Neural progenitor cell (in vitro differentiated cells): ENCODE measurements at regions not wholly inside any gene's neighbourhood (a gene's known extent, or its start where the extent isn't known, plus 50 kb on each side); places are given as distances from the start of the nearest gene placed in this dataset.
A peak's percentile ranks its signal among the peaks of the same experiment; 100 is the strongest.

Experiments used
- DNase-seq: peaks from one replicate; pipeline ENCODE4 v3.0.0-alpha.2; 2016; ENCODE audit warnings: low spot score
- H2AFZ ChIP-seq: fragments of 200-600 bp; sonication (generic); replicated peaks from 2 replicates; pipeline ENCODE4 v1.6.1; 2016; ENCODE audit warnings: antibody characterized with exemption
- H3F3A ChIP-seq: fragments of 200-600 bp; sonication (generic); 2 replicates; pipeline ENCODE4 v1.6.1; 2016; ENCODE audit warnings: antibody characterized with exemption, low read depth
- H3K27ac ChIP-seq: fragments of 200-600 bp; sonication (generic); 2 replicates; pipeline ENCODE4 v1.5.1; 2016; ENCODE audit warnings: mild to moderate bottlenecking
- H3K27me3 ChIP-seq: fragments of 200-600 bp; sonication (generic); 2 replicates; pipeline ENCODE4 v1.6.1; 2016; ENCODE audit warnings: mild to moderate bottlenecking, moderate library complexity
- H3K36me3 ChIP-seq: fragments of 200-600 bp; sonication (generic); 2 replicates; pipeline ENCODE4 v1.5.1; 2016
- H3K4me1 ChIP-seq: fragments of 200-600 bp; sonication (generic); 2 replicates; pipeline ENCODE4 v1.6.1; 2016; ENCODE audit warnings: mixed run types
- H3K4me2 ChIP-seq: fragments of 200-600 bp; sonication (generic); 2 replicates; pipeline ENCODE4 v1.6.1; 2016
- H3K4me3 ChIP-seq: fragments of 200-600 bp; sonication (generic); 2 replicates; pipeline ENCODE4 v1.5.1; 2016
- H3K79me2 ChIP-seq: fragments of 200-600 bp; sonication (generic); 2 replicates; pipeline ENCODE4 v1.6.1; 2016; ENCODE audit warnings: low read depth
- H3K9ac ChIP-seq: fragments of 200-600 bp; sonication (generic); 2 replicates; pipeline ENCODE4 v1.6.1; 2016
- H3K9me3 ChIP-seq: fragments of 200-600 bp; sonication (generic); 2 replicates; pipeline ENCODE4 v1.5.1; 2016; ENCODE audit warnings: low read depth
- H4K20me1 ChIP-seq: fragments of 200-600 bp; sonication (generic); 2 replicates; pipeline ENCODE4 v1.6.1; 2016; ENCODE audit warnings: low read depth
- H3K27ac Mint-ChIP-seq: 3 replicates; pipeline ENCODE4 v1.8.0; 2021; ENCODE audit warnings: mixed read lengths
- H3K27me3 Mint-ChIP-seq: 2 replicates; pipeline ENCODE4 v1.8.0; 2022; ENCODE audit warnings: low read depth, mild to moderate bottlenecking, inconsistent platforms, moderate library complexity, mixed read lengths; ENCODE audit not compliant: insufficient read depth
- H3K36me3 Mint-ChIP-seq: 3 replicates; pipeline ENCODE4 v1.8.0; 2021; ENCODE audit warnings: mixed read lengths
- H3K4me1 Mint-ChIP-seq: 3 replicates; pipeline ENCODE4 v1.8.0; 2021; ENCODE audit warnings: mixed read lengths
- H3K4me3 Mint-ChIP-seq: 3 replicates; pipeline ENCODE4 v1.8.0; 2021; ENCODE audit warnings: mild to moderate bottlenecking, moderate library complexity, mixed read lengths
- H3K9me3 Mint-ChIP-seq: 3 replicates; pipeline ENCODE4 v1.8.0; 2020; ENCODE audit warnings: mixed read lengths
- EZH2 ChIP-seq: fragments of 200-600 bp; sonication (generic); IDR thresholded peaks from 2 replicates; pipeline ENCODE4 v1.6.1; 2017; ENCODE audit warnings: antibody characterized with exemption, mild to moderate bottlenecking, moderate library complexity
- EZH2phosphoT487 ChIP-seq: fragments of 200-600 bp; sonication (generic); IDR thresholded peaks from 2 replicates; pipeline ENCODE4 v1.6.1; 2017; ENCODE audit warnings: antibody characterized with exemption
- TF ChIP-seq, protein P1 (sequence below): fragments of 200-600 bp; sonication (generic); IDR thresholded peaks from 2 replicates; pipeline ENCODE4 v1.5.1; 2017; ENCODE audit warnings: antibody characterized with exemption, mild to moderate bottlenecking

DNA sequence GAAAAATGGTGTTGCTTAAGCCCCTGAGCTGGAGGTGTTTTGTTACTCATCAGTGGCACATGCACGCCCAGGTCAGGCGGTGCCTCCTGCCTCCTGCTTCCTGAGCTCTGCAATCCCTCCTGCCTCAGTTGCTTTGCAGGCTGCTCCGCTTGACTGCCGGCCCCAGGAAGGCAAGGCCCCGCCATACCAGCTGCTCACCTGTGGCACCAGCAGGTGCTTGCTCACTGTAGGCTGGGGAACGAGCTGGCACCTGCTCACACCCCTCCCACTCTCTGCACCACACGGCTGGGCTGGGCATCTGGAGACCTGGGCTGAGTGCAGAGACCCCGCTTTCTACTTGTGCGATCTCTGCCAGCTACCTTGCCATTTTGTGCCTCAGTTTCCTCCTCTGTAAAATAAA, 200.2 kb downstream of the RBFOX3 start:
- H4K20me1 ChIP-seq: no peaks in the 10 kb centered on the region
- H3K27ac ChIP-seq: no peak overlapping the region
- no peaks in the 10 kb centered on the region for H3K9me3 ChIP-seq
- Mint-ChIP-seq H3K4me1 (peaks cover 13% of the 10 kb centered on the region), H3K4me3 (no peak overlapping the region), H3K27ac (no peak overlapping the region), H3K36me3 (no peaks in the 10 kb centered on the region), H3K27me3 (peaks cover 16% of the 10 kb centered on the region), H3K9me3 (no peaks in the 10 kb centered on the region)
- peaks cover 9% of the 10 kb centered on the region for H3F3A ChIP-seq
- H2AFZ ChIP-seq: no peak overlapping the region
- TF ChIP-seq, protein P1, sequence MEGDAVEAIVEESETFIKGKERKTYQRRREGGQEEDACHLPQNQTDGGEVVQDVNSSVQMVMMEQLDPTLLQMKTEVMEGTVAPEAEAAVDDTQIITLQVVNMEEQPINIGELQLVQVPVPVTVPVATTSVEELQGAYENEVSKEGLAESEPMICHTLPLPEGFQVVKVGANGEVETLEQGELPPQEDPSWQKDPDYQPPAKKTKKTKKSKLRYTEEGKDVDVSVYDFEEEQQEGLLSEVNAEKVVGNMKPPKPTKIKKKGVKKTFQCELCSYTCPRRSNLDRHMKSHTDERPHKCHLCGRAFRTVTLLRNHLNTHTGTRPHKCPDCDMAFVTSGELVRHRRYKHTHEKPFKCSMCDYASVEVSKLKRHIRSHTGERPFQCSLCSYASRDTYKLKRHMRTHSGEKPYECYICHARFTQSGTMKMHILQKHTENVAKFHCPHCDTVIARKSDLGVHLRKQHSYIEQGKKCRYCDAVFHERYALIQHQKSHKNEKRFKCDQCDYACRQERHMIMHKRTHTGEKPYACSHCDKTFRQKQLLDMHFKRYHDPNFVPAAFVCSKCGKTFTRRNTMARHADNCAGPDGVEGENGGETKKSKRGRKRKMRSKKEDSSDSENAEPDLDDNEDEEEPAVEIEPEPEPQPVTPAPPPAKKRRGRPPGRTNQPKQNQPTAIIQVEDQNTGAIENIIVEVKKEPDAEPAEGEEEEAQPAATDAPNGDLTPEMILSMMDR: no peak
- TF ChIP-seq EZH2phosphoT487 (no peak), EZH2 (no peak)
- H3K9ac ChIP-seq: no peak overlapping the region
- no peak for DNase-seq
- no peaks in the 10 kb centered on the region for H3K79me2 ChIP-seq
- no peaks in the 10 kb centered on the region for H3K4me1 ChIP-seq
- no peaks in the 10 kb centered on the region for H3K36me3 ChIP-seq
- no peak overlapping the region for H3K4me2 ChIP-seq
- H3K27me3 ChIP-seq: peaks cover 4% of the 10 kb centered on the region
- no peak overlapping the region for H3K4me3 ChIP-seq

DNA sequence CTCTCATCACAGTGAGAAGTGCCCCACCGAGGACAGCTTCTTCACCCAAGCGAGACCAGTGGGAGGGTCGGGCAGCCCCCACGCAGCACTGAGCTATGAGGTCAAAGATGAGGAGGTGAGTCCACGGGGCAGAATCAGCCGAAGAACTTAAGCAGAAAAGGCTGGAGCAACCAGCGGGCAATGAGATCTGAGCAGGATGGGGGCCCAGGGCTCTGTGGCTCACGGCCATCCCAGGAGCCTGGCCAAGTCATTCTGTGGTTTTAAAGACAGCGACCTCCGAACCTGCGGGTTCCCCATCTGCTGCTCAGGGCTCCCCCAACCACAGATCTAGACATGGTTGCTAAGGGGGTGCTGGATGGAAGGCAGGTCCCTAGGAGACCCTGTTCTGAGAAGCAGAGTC, 202.6 kb downstream of the RBFOX3 start:
- H3K27me3 Mint-ChIP-seq: peaks cover 17% of the 10 kb centered on the region

DNA sequence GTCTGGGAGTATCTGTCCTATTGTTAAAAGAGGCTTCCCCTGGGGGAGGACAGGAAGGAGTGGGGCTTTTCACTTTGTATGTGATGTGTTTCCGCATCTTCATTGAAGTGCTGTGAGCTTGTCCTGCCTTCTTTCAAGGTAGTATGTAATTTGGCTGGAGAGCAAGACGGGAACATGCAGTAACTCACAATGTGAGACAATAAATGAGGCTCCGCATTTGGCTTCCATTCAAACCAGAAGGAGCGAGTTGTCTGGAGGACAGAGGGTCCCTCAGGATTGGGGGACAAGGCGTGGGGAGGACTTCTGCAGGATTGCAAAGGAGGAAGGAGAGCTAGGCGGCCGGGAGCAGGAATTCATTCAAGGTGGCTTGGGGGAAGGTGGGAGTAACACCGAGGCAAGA, 203.5 kb downstream of the RBFOX3 start:
- Histone ChIP-seq H2AFZ (peak overlapping the region; percentile 57), H3K36me3 (no peaks in the 10 kb centered on the region), H4K20me1 (no peaks in the 10 kb centered on the region), H3K79me2 (no peaks in the 10 kb centered on the region), H3K27ac (no peak overlapping the region), H3K4me1 (peaks cover under 1% of the 10 kb centered on the region), H3K4me3 (no peak overlapping the region), H3K4me2 (no peak overlapping the region), H3F3A (peaks cover 8% of the 10 kb centered on the region), H3K9me3 (no peaks in the 10 kb centered on the region), H3K9ac (no peak overlapping the region), H3K27me3 (peaks cover 7% of the 10 kb centered on the region)
- Mint-ChIP-seq H3K36me3 (no peaks in the 10 kb centered on the region), H3K27me3 (peaks cover 17% of the 10 kb centered on the region), H3K27ac (peak overlapping the region; percentile 24), H3K4me3 (no peak overlapping the region), H3K9me3 (no peaks in the 10 kb centered on the region), H3K4me1 (peaks cover 10% of the 10 kb centered on the region)
- TF ChIP-seq EZH2phosphoT487 (no peak), EZH2 (no peak)
- TF ChIP-seq, protein P1: no peak
- DNase-seq: no peak

More for the DNA sequence above, 202.6 kb downstream of the RBFOX3 start:
- no peak overlapping the region for H3K9ac ChIP-seq
- H3K27me3 ChIP-seq: peaks cover 4% of the 10 kb centered on the region
- peaks cover 9% of the 10 kb centered on the region for H3F3A ChIP-seq
- H3K36me3 ChIP-seq: no peaks in the 10 kb centered on the region
- peaks cover 10% of the 10 kb centered on the region for H3K4me1 Mint-ChIP-seq
- no peak overlapping the region for H3K4me2 ChIP-seq
- TF ChIP-seq EZH2: no peak
- TF ChIP-seq EZH2phosphoT487: no peak
- TF ChIP-seq, protein P1: no peak
- no peak overlapping the region for H3K27ac ChIP-seq
- peak overlapping the region; percentile 57 for H2AFZ ChIP-seq
- no peak overlapping the region for H3K27ac Mint-ChIP-seq
- no peaks in the 10 kb centered on the region for H3K9me3 ChIP-seq
- no peaks in the 10 kb centered on the region for H3K36me3 Mint-ChIP-seq
- DNase-seq: no peak
- no peaks in the 10 kb centered on the region for H3K4me1 ChIP-seq
- no peaks in the 10 kb centered on the region for H4K20me1 ChIP-seq
- H3K9me3 Mint-ChIP-seq: no peaks in the 10 kb centered on the region
- no peaks in the 10 kb centered on the region for H3K79me2 ChIP-seq
- no peak overlapping the region for H3K4me3 Mint-ChIP-seq
- no peak overlapping the region for H3K4me3 ChIP-seq
